Stimulated activated CD8-positive, alpha-beta memory T cell treated with anti-CD3 and anti-CD28 coated beads, Interleukin-15, amount 100 ng/mL, for 4 hours (primary cell): ENCODE measurements at regions not wholly inside any gene's neighbourhood (a gene's known extent, or its start where the extent isn't known, plus 50 kb on each side); places are given as distances from the start of the nearest gene placed in this dataset.

Source experiments
- DNase-seq, 2 donors: peaks; one replicate each; pipeline ENCODE4 v3.0.0-alpha.2; 2020; ENCODE audit warnings: low read depth in 2 of 2

DNA sequence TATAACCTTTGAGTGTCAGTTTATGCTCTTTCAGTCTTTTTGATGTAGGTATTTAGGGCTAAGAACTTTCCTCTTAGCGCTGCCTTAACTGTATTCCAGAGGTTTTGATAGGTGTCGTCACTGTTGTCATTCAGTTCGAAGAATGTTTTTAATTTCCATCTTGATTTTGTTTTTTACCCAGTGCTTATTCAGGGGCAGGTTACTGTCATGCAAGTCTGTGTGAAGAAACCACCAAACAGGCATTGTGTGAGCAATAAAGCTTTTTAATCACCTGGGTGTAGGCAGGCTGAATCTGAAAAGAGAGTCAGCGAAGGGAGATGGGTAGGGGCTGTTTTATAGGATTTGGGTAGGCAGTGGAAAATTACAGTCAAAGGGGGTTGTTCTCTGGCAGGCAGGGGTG lies 142.0 kb upstream of the USP9Y start:
- no peak for DNase-seq

DNA sequence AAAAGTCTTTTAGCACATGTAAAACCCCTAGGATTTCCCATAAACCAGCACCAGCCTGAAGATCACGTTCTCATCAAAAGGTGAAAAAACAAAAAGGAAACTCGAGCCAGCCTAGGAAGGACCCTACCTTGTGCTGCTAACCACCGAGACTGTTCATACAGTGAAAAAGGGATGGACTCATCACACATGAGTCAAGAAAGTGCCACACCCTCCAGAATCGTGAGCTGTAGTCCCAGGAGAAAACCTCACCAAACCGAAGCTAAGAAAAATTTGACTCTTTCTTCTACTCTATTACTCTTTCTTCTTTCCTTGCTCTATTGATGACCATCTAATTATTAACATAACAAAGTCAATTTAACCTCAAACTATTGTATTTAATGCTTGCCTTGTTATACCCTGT lies 124.8 kb upstream of the USP9Y start:
- no peak for DNase-seq

DNA sequence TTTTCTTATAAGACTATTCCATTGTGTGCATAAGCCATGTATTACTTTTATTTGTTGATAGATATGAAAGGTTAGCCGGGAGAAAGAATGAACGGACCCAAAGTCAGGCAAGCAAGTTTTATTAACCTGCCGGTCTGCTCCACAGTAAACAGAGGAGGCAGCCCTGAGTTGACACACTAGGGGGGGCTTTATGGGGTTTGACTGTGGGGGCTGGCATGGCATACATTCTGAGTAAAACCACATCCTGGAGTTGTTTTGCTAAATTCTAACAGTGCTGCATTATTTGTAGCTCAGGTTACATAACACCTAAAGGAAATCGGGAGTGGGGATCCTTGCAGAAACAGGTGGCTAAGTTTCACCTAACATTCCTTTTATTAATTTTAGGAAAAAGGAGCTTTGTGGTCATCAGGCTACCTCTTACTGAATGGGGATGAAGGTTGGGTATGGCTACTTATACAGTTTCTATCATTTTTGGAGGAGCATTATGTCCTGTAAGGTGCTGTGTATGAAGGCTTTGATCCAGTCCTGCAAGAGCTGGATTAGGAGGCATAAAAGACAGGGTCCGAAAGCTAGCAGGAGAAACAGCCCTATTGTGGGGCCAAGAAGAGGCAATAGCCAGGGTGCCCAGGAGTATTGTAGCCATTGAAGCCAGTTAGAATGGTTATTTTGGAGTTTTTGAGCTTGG lies 107.4 kb upstream of the USP9Y start:
- DNase-seq = peak in 1 of 2 donors; percentile 1

DNA sequence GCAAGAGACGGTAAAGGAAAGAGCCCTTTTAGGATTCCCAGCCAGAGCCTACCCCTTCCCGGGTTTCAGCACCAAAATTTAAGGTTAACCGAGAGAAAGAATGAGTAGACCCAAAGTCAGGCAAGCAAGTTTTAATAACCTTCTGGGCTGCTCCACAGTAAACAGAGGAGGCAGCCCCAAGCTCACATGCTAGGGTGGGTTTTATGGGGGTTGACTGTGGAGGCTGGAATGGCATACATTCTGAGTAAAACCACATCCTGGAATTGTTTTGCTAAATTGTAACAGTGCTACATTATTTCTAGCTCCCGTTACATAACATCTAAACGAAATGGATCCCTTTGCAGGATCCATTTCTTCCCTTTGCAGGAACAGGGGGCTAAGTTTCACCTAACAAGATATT lies 102.2 kb upstream of the USP9Y start:
- DNase-seq = no peak

DNA sequence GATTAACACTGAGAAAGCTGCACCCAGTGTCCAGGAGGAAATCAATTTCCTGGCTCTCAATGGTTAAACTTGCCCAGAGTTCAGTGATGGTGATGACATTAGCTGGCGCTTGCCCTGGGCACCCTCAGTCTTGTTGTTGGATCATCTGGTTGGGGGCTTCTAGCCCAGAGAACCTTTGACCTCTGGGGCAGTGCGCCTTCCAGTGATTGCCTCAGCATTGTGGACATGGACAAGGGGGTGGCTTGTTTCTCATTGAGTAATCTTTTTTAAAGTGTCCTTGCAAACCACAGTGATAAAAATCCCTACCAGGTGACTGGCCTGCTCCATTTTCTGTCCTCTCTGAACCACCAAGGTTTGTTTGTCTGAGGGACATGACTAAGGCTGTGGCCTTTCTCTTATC lies 95.6 kb upstream of the USP9Y start:
- DNase-seq = no peak

DNA sequence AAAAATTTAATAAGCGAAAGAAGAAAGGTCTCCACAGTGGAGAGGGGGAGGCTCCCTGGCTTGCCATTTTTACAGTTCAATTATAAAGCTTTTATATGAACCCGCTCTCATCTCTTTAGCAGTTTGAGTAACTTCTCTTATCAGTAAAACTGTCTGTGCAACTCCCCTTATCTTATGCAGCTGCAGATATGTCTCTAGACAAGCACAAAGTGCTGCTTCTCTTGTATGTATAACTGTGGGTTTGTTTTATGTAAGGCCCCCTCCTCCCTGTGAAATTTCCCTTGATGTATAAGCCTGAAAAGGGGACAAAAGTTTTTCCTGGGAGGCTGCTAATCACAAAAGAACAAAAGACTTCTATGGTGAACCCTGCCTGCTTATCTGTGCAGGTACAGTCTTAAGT lies 90.2 kb upstream of the USP9Y start:
- no peak for DNase-seq

DNA sequence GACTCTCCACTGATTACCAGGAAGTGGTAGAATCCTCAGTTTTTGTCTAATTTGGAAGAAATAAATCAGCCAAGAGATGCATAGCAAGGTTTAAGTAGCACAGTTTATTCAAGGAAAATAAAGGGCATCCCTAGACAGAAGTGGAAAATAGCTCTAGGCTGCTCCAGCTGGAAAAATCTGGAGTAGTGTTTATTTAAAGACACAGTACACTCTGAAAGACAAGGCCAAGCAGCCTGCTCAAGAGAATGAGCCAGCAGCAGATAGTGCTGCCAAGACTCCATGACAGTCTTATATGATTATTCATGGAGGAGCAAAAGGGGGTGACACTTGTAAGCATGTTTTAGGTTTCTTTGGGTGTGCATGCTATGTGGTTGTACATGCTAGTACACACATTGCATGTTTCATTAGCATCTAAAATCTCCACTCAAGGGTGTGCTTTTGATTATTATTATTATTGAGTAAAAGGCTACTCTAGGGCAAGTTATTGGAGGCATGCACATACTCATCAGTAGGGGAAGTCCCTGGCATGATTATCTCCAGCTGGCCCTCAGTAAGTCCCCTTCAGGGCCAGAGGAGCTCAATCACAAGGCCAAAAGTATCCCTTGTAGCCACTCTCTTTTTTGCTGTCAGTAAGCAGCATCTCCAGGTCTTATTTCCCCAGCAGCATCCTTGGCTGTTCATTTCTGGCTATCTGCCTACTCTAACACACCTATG lies 85.1 kb upstream of the USP9Y start:
- DNase-seq = no peak

DNA sequence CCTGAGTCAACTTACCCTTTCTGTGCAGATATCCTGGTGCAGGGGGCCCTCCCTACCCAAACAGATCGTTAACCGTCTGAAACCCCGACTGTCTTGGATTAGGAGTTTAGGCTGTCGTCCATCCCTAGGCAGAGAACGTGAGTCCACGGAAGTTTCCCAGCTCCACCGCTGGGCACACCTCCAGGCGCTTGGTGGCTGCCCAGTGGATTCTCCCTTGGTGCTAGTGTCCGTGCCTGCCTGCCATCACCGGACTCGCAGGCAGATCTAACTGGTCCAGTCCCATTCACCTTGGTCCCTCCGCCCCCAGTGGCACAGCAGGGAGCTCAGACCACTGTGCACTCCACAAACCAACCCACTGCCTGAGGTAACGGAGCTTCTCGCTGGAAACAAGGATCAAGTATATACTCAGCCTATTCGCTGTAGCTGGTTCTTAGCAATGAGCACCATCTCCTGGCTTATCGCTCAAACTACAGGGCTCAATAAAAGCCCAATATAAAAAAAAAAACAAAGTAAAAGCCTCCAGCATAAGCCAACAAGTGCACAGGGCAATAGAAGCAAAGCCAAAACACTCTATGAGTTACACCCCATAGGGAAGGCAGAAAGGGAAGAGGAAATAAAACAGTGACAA lies 79.5 kb upstream of the USP9Y start:
- DNase-seq = no peak

DNA sequence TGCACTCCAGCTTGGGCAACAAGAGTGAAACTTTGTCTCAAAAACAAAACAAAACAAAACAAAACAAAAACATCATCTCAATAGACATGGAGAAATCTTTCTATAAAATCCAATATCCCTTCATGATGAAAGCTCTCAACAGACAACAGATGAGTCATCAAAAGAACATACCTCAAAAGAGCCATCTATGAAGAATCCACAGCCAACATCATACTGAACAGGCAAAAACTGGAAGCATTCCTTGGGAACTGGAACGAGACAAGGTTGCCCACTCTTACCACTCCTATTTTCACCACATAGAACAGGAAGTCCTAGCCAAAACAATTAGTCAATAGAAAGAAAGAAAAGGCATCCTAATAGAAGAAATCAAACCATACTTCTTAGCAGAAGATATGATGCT lies 77.8 kb upstream of the USP9Y start:
- DNase-seq = no peak

DNA sequence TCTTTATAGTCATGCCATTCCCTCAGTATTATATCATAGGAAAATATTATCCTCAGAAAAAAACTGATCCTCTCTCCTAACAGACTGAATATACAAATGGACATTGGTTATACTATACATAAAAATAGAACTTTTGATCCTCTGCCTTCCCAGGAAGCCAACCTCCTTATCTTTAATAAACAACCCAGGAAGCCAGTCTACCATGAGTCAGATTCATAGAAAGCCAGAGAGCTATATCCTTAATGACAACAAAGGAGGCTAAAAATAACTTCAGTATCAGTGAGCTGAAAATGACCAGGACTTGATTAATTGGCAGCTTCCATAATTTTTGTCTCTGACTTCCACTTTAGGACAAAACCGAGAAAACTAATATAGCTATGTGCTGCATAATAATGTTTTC lies 58.0 kb upstream of the USP9Y start:
- no peak for DNase-seq

DNA sequence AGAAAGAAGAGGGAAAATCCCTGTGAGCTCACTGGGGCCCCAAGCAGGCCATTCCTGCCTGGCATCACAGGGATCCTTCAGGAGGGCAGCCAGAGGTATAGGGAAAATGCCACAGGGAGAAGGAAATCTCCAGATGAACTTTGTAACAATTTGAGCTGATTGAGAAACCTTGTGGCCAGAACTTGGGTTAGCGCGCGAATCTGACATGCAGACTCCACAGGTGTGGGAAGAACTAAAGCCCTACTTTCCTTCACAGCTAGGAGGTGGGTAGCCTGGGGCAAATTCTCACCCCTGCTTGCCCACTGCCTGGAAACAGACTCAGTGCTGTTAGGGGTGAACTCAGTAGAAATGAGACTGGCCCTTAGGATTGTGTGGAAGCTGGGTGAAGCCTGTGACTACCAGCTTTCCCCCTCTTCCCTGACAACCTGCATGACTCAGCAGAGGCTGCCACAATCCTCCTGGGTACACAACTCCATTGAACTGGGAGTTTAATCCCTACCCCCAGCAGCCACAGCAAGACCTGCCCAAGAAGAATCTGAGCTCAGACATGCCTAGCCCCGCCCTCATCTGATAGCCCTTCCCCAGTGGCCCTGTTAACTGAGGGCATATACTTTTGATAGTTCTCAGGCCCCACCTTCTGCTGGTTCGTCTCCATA lies 57.2 kb upstream of the USP9Y start:
- DNase-seq = no peak

DNA sequence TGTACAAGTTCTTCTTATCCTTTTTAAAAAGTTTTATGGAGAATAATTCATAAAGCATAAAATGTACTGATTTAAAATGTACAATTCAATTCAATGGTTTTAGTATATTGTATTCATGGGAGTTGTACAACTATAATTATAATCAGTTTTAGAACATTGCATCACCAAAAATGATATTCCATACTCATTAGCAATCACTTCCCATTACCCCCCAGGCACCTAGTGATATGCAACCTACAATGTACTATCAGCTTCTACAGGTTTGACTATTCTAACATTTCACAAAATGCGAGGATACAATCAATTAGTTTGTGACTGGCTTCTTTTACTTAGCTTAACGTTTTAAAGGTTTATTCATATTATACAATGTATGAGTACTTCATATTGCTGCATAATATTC lies 49.9 kb upstream of the USP9Y start:
- DNase-seq = no peak
